ENCODE measurements at regions not wholly inside any gene's neighbourhood (a gene's known extent, or its start where the extent isn't known, plus 50 kb on each side); places are given as distances from the start of the nearest gene placed in this dataset.
"Not testable (repeated sequence)": the region's sequence is repeated elsewhere in the genome, so short reads cannot be mapped to it uniquely, and the experiment has no call there.

- DNase-seq = no peak
Measured at GRCh38 chr21:32886339-32886738, 114.8 kb upstream of the PAXBP1 start.

- no peak for DNase-seq
Measured at GRCh38 chr21:32887026-32887425, 115.5 kb upstream of the PAXBP1 start.

DNA sequence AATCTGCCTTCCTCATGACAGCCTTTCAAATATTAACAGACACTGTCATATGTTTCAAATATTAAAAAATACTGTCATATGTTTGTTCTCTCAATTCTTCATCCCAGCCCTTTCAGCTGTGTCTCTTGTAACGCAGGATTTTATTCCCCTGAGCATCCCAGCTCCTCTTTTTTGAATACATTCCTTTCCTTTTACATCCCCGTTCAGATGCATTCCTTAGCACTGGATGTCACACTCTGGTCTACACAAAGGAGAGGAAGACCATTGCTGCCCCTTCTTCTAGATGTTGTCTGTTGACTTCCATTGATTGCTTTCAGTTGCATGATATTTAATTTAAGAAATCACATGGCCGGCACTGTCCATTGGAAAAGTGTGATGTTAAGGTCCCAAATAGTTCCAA, 117.4 kb upstream of the PAXBP1 start:
- DNase-seq = no peak

GRCh38 chr21:32889596-32889995, 118.0 kb upstream of the PAXBP1 start:
- DNase-seq = peak in 1 of 3 donors; percentile 6

DNA sequence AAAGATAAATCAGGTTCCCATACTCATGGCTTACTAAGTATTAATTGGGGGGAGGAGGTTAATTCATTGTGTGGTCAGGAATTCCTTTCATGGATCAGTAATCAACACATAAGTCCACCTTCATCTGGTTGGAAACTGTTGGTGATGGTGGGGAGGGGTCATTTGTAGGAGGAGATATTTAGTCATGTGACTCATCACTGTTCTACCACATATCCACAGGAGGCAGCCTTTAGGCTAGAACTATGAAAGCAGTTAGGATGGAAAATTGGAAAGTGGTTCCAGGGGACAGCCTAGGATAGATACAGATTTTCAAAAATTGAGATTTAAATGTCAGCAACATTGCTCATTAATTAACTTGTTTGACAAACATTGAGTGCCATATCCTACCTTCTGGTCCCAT, 122.8 kb upstream of the PAXBP1 start:
- DNase-seq = no peak

- DNase-seq = no peak
Measured at GRCh38 chr21:32900814-32901213, 124.9 kb upstream of the OLIG2 start.

- no peak for DNase-seq
Measured at GRCh38 chr21:32907521-32907920, 118.2 kb upstream of the OLIG2 start.

DNA sequence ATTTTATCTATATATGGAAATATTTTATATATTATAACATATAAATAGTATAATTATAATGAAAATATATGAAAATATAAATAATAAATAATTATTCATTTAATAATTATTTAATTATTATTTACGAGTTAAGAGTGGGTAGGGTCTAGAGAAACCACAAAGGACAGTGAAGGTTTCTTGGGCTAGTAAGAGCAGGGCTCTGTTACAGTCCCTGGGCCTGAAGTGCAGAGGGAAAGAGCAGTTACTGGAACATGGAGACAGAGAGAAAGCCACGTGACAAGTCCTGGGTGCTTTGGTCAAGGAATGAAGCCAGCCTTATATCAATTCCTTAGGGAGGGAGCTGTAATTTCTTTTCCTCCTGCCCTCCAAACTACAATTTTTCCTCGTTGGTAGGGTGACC, 117.2 kb upstream of the OLIG2 start:
- DNase-seq = no peak

GRCh38 chr21:32909393-32909792, 116.3 kb upstream of the OLIG2 start:
- DNase-seq = no peak

GRCh38 chr21:32914424-32915039, 111.2 kb upstream of the OLIG2 start:
- no peak for DNase-seq

- DNase-seq = no peak
Measured at GRCh38 chr21:32915099-32915498, 110.6 kb upstream of the OLIG2 start.

DNA sequence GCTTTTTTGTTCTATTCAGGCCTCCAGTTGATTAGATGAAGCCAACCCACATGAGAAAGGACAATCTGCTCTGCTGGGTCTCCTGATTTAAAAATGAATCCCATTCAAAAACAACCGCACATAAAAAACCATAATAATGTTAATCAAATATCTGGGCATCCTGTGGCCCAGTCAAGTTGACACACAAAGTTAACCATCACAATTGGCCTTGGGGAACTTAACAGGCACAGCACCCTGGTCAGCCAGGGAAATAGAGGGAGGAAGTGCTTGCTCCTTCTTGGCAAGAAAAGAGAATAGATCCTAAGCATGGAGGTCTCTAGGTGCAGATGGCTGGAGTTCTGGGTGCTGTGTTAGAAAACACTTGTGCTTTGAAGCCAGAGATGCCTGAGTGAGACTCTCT, 109.6 kb upstream of the OLIG2 start:
- DNase-seq = no peak

DNA sequence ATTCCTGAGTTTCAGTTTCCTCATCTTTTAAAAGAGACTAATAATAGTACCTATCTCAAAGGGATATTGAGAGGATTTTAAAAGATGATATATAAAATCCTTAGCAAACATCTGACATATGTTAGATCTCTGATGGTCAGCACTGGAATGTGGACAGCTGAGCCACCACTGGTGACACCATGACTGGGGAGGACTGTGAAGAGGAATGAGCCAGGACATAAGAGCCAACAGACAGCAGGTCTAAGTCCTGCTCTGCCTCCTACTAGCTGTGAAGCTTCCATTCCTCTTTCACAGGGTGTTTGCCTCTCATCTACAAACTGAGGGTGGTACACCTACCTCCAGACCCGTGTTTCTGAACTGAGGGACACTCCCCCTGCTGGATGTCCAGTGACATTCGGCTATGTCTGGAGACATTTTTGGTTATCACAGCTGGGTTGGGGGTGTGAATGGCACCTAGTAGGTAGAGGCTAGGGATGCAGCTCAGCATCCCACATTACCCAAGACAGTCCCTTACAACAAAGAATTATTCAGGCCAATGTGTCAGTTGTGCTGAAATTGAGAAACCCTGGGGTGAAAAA, 109.1 kb upstream of the OLIG2 start:
- peak in 2 of 3 donors; percentile 13 for DNase-seq

DNA sequence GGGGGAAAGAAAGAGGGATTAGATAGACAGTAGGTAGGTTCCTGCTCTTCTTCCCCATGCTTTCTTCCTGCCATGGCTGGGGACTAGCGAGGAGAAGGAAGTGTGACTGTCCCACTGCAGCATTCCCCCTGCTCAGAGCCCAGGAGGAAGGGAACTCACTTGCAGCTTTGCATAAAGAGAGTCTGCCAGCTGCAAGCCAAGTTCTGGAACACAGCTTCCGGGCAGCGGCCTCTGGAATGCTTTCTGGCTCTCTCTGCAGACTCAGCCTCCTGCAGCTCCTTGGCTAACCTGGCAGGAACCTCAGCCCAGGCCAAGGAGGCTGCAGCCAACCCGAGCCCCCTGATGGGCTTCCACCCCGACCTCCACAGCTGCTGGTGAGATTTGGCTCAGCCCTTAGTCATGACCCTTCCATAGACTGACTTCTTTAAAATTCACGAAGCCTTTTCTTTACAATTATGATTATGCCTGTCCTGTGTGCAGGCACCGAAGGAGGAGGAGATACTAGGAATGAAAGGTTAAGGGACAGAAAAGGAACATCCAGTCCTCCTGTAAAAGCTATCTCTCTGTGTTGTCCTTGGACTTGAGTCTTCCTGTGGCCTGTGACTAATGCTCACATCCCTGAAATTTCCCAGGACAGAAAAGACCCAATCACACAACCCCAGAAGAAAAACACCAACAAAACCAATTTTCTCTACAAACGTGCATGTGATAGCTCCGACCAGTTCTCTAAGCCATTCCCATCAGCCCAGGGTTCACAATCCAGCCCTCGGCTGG, 108.2 kb upstream of the OLIG2 start:
- peak in 2 of 3 donors; percentile 26 to 39 for DNase-seq

DNA sequence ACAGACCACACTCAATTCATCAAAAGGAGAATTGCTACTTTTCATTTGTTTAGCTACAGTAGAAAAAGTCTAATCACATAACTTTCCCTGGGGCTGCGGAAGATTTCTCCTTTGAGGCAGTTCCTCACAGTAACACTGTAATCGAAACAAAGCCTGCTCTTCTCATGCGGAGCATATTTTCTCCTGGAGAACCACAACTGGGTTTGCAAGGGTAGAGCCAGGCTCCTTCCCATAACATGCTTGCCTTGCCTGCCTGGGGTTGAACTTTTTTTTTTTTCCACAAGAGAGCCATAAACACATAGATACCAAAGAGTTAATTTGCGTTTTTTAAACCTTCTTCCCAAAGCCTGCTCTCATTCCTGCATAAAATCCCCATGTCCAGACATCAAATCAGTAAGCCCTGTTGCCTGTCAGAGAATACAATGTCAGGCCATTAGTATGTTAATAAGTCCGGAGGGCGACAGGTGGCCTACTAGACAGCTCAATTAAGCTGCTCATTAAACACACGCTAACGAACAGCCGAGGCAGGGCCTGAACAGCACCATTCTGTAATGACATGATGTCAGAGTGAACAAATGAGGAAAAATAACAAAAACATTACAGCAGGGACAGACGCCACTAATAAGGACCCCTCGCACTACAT, 107.1 kb upstream of the OLIG2 start:
- no peak for DNase-seq

DNA sequence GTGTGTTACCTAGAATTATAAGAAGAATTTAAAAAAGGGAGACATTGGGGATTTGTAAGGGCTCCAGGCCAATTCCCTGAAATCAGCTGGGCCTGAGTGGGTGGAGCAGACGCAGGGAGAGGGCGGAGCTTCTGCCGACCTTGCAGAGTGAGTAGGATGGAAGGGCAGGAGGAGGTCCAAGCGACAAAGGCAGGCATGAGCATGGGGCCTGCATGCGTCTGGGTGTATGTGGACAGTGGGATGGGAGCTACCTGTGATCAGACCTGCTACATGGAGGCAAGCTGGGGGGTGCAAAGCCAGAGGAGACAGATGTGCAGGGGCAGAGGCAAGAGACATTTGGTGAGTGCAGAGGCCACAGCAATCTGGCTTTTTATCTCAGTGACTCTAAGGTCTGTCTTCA, 105.3 kb upstream of the OLIG2 start:
- no peak for DNase-seq

DNA sequence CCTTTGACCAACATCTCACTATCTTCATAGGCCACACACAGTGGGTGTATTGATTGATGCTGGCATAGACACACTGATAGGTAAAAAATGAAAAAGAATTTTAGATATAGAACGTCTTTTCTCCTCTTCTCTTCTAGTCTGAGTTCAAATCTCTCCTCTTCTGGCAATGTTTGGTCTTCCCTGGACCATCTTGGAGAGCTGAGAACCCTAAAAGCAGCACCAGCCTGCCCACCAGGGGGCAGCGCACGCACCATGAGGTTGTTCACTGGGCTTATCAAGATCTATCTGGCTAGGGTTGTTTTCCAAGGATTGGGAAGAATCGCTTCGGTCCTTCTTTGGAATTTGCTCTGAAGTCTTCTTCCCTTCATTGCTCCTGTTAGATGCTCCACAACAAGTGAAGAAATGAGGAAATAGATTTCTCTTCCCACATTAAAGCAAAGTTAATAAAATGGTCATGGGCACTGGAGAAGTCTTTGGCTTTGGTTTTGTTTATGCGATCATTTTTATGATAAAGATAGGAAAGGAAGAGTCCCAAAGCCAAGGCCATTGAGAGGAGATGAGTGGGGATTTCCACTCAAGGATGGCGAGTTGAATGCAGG, 104.0 kb upstream of the OLIG2 start:
- peak; percentile 47 to 84 (median 65) for DNase-seq

DNA sequence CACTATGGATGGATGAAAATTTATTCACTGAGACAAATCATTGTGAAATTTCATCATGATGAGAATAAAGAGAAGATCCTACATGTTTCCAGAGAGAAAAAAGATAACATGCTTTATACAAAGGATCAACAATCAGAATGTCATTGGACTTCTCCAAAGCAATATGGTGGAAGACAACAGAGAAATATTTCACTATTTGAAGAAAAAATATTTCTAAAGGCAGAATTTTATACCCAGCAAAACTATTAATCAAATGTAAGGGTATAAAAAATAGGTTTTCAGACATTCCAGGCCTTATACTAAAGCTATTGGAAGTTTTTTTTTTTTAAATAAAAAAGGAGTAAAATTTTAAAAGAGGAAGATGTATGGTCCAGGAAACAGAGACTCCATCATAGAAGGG, 100.6 kb upstream of the OLIG2 start:
- DNase-seq = no peak

- no peak for DNase-seq
Measured at GRCh38 chr21:32929633-32930038, 96.1 kb upstream of the OLIG2 start.

DNA sequence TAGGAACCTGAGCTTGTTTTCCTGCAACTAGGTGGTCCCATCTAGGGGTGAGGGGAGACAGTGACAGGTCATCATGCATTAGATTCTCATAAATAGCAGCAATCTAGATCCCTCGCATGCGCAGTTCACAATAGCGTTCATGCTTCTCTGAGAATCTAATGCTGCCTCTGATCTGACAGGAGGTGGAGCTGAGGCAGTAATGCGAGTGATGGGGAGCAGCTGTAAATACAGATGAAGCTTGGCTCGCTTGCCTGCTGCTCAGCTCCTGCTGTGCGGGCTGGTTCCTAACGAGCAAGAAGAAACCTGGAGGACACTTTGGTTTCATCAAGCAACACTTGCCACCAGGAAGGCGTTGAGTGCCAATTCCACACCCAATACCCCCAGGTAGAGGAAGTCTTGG, 95.1 kb upstream of the OLIG2 start:
- DNase-seq = no peak

DNA sequence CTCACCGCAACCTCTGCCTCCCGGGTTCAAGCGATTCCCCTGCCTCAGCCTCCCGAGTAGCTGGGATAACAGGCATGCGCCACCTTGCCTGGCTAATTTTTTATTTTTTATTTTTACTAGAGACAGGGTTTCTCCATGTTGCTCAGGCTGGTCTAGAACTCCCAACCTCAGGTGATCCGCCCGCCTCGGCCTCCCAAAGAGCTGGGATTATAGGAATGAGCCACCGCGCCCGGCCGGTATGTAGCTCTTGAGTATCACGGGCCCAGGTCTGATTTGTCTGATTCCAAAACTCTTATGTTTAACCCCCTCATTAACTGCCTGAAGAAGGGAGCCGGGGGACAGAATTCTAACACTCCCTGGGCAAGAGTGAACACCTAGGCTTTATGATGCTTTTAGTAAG, 91.7 kb upstream of the OLIG2 start:
- not testable (repeated sequence) for DNase-seq

GRCh38 chr21:32934829-32935228, 90.9 kb upstream of the OLIG2 start:
- no peak for DNase-seq

All from suppressor macrophage treated with lipopolysaccharide for 1 hour (primary cell).